GM06990 (cell line): ENCODE measurements at regions not wholly inside any gene's neighbourhood (a gene's known extent, or its start where the extent isn't known, plus 50 kb on each side); places are given as distances from the start of the nearest gene placed in this dataset.
"Not testable (repeated sequence)": the region's sequence is repeated elsewhere in the genome, so short reads cannot be mapped to it uniquely, and the experiment has no call there.

Experiments
- DNase-seq: peaks from one replicate; pipeline ENCODE4 v3.0.0-alpha.2; 2011; ENCODE audit not compliant: insufficient read length; ENCODE audit errors: extremely low read depth
- H3K27me3 ChIP-seq: replicated peaks from 2 replicates; pipeline ENCODE4 v1.6.0; 2011; ENCODE audit warnings: low read length; ENCODE audit not compliant: control insufficient read depth, insufficient read depth
- H3K36me3 ChIP-seq: 2 replicates; pipeline ENCODE4 v1.5.1; 2011; ENCODE audit warnings: low read length; ENCODE audit not compliant: control insufficient read depth, insufficient read depth
- H3K4me3 ChIP-seq: replicated peaks from 2 replicates; pipeline ENCODE4 v1.5.1; 2011; ENCODE audit warnings: low read depth, mild to moderate bottlenecking, control low read depth, low read length
- CTCF ChIP-seq: IDR thresholded peaks from 2 replicates; pipeline ENCODE4 v1.5.1; 2011; ENCODE audit warnings: low read length, control low read depth, mild to moderate bottlenecking, inconsistent platforms; ENCODE audit not compliant: insufficient read depth, poor library complexity, severe bottlenecking

DNA sequence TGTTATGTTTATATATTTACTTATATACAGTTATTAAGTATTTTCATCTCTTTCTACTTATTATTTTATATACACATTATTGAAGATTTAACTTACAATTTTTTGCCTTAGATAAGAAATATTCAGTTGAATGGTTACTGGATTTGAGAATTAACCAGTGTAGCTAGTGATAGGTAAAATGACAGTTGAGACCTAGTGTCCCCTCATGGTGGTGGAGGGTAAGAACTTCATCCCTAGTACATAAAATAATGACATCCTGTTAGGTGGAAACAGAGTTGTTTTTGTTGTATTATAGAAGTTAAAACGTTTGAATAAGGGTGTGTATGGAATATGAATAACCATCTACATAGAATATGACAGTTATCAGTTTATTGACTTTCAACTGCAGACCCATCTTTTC is 1152.4 kb upstream of the ALCAM start:
- TF ChIP-seq CTCF: no peak
- no peaks in the 10 kb centered on the region for H3K36me3 ChIP-seq
- no peak overlapping the region for H3K4me3 ChIP-seq
- no peaks in the 10 kb centered on the region for H3K27me3 ChIP-seq
- no peak for DNase-seq

DNA sequence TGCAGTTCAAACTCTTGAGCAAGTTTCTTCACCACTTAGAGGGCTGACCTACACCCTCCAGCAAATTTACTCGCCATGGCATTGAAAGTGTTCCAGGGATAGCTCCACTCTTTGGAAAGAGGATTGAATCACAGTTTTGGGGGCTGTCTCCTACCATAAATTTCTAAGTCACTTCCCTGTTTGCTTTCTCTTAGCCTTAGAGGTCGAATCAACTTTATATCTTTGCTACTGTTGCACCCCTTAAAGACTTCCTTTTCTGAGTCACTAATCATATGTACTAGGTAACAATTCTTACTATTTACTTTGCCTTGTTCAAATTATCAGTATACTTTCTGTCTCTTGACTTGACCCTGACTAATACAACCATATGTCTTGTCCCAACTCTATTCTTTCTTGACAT is 1151.8 kb upstream of the ALCAM start:
- no peaks in the 10 kb centered on the region for H3K36me3 ChIP-seq
- H3K4me3 ChIP-seq: no peak overlapping the region
- H3K27me3 ChIP-seq: no peaks in the 10 kb centered on the region
- TF ChIP-seq CTCF: no peak
- no peak for DNase-seq

DNA sequence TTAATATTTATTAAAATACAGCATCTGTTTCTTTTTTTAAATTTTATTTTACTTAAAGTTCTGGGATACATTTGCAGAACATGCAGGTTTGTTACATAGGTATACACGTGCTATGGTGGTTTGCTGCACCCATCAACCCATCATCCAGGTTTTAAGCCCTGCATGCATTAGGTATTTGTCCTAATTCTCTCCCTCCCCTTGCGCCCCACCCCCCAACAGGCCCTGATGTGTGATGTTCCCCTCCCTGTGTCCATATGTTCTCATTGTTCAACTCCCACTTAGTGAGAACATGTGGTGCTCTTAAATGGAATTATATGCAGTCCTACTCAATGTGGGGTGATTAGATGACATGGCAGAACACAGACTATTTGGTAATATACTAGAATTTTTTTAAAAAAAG is 1147.7 kb upstream of the ALCAM start:
- not testable (repeated sequence) for H3K27me3 ChIP-seq, H3K4me3 ChIP-seq, H3K36me3 ChIP-seq, DNase-seq

DNA sequence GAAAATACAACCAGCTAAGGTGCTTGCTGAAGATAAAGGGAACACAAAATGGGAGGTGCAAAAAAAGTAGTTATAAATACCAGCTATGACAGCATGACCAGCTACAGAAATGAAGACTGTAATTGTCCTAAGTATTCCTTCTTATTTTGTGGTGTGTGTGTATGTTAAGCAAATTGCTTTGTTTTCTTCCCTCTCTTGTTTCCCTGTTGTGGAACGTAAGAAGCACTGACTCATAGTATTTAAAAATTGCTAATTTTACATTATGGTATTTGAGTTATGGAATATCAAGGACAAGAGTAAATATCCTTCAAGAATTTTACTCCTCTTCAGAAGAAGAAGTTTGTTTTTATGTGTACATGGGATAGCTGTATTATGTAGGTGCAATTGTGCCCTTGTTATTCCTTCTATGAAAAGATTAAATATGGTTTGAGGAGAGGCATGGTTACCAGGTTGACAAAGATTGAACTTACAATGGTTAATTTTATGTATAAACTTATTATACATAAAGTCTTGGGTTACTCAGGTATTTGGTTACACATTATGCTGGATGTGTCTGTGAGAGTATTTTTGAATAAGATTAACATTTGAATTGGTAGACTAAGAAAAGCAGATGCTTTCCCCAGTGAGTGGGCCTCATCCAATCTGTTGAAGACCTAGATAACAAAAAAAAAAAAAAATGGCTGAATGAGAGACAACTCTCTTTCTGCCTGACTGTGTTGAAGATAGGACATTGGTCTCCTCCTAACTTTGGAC is 1132.1 kb upstream of the ALCAM start:
- TF ChIP-seq CTCF: no peak
- DNase-seq: no peak
- no peaks in the 10 kb centered on the region for H3K27me3 ChIP-seq
- no peaks in the 10 kb centered on the region for H3K36me3 ChIP-seq
- H3K4me3 ChIP-seq: no peak overlapping the region

- TF ChIP-seq CTCF: no peak
- Histone ChIP-seq H3K27me3 (no peaks in the 10 kb centered on the region), H3K36me3 (no peaks in the 10 kb centered on the region), H3K4me3 (no peak overlapping the region)
- DNase-seq: no peak
Observed at GRCh38 chr3:104244680-104245220, 1122.0 kb upstream of the ALCAM start.

DNA sequence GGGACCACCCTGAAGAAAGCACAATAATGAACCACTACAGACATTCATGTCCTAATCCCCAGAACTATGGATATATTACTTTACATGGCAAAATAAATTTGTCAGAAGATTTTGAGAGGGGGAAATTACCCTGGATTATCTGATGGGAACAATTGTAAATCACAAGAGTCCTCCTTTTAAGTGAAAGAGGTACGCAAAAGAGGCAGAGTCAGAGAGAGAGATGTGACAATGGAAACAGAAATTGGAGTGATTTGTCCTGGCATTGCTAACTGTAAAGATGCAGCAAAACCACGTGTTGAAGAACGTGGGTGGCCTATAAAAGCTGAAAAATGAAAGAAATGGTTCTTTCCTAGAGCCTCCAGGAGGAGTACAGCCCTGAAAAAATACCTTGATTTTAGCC is 1121.4 kb upstream of the ALCAM start:
- H3K27me3 ChIP-seq: no peaks in the 10 kb centered on the region
- no peak overlapping the region for H3K4me3 ChIP-seq
- H3K36me3 ChIP-seq: no peaks in the 10 kb centered on the region
- no peak for TF ChIP-seq CTCF
- no peak for DNase-seq
